DMS153 (cell line): ENCODE measurements at regions not wholly inside any gene's neighbourhood (a gene's known extent, or its start where the extent isn't known, plus 50 kb on each side); places are given as distances from the start of the nearest gene placed in this dataset.
"Not testable (repeated sequence)": the region's sequence is repeated elsewhere in the genome, so short reads cannot be mapped to it uniquely, and the experiment has no call there.

ENCODE experiments used
- DNase-seq: peaks from one replicate; lab custom pipeline; 2025; lab: John Stamatoyannopoulos, UW

GRCh38 chrX:149420566-149420965, 84.5 kb downstream of the IDS start:
- not testable (repeated sequence) for DNase-seq

- DNase-seq: no peak
These were observed 107.1 kb downstream of the IDS start for GRCh38 chrX:149398027-149398426.

GRCh38 chrX:149392921-149393320, 112.2 kb downstream of the IDS start:
- peak; percentile 59 for DNase-seq

- DNase-seq: no peak
These were observed 121.3 kb downstream of the IDS start for GRCh38 chrX:149383852-149384251.

- peak; percentile 69 for DNase-seq
These were observed 130.4 kb downstream of the IDS start for GRCh38 chrX:149374751-149375150.

- DNase-seq: no peak
These were observed 132.2 kb downstream of the IDS start for GRCh38 chrX:149372866-149373265.

GRCh38 chrX:149371986-149372385, 133.1 kb downstream of the IDS start:
- DNase-seq: no peak

- no peak for DNase-seq
These were observed 135.0 kb downstream of the IDS start for GRCh38 chrX:149370097-149370496.

GRCh38 chrX:149365552-149365951, 139.6 kb downstream of the IDS start:
- no peak for DNase-seq

GRCh38 chrX:149365061-149365460, 140.0 kb downstream of the IDS start:
- no peak for DNase-seq

- no peak for DNase-seq
These were observed 141.1 kb downstream of the IDS start for GRCh38 chrX:149363965-149364364.

- no peak for DNase-seq
These were observed 158.8 kb downstream of the IDS start for GRCh38 chrX:149346306-149346705.

- no peak for DNase-seq
These were observed 182.8 kb downstream of the IDS start for GRCh38 chrX:149322316-149322715.

- DNase-seq: no peak
These were observed 191.2 kb downstream of the IDS start for GRCh38 chrX:149313871-149314371.

- DNase-seq: no peak
These were observed 192.1 kb downstream of the IDS start for GRCh38 chrX:149312988-149313387.

GRCh38 chrX:149312097-149312496, 193.0 kb downstream of the IDS start:
- DNase-seq: no peak

- no peak for DNase-seq
These were observed 202.4 kb downstream of the IDS start for GRCh38 chrX:149302705-149303104.

GRCh38 chrX:149298111-149298510, 207.0 kb downstream of the IDS start:
- no peak for DNase-seq

- no peak for DNase-seq
These were observed 209.0 kb downstream of the IDS start for GRCh38 chrX:149296092-149296491.

GRCh38 chrX:149286940-149287349, 218.2 kb downstream of the IDS start:
- peak; percentile 1 for DNase-seq

- DNase-seq: no peak
These were observed 220.5 kb downstream of the IDS start for GRCh38 chrX:149284616-149285015.

GRCh38 chrX:149283853-149284252, 221.3 kb downstream of the IDS start:
- no peak for DNase-seq

- no peak for DNase-seq
These were observed 222.2 kb downstream of the IDS start for GRCh38 chrX:149282909-149283308.

- DNase-seq: no peak
These were observed 225.1 kb downstream of the IDS start for GRCh38 chrX:149280011-149280410.

- no peak for DNase-seq
These were observed 229.3 kb downstream of the IDS start for GRCh38 chrX:149275836-149276235.
